CD4-positive, alpha-beta memory T cell (primary cell): ENCODE measurements at regions not wholly inside any gene's neighbourhood (a gene's known extent, or its start where the extent isn't known, plus 50 kb on each side); places are given as distances from the start of the nearest gene placed in this dataset.

Experiments used
- CTCF ChIA-PET: fragments of 350-600 bp; sonication (Branson Sonifier 250); formaldehyde crosslinking; loops from one replicate; lab custom pipeline; 2021; ENCODE audit warnings: inconsistent platforms; ENCODE audit not compliant: partially characterized antibody; lab: Charles Lee
- POLR2A ChIA-PET: fragments of 350-600 bp; sonication (Branson Sonifier 250); formaldehyde crosslinking; loops from one replicate; lab custom pipeline; 2021; ENCODE audit not compliant: partially characterized antibody; lab: Charles Lee
- DNase-seq, 5 donors: peaks; one replicate each; pipeline versions ENCODE4 v3.0.0 to v3.0.0-alpha.2; 2020 to 2022; ENCODE audit warnings: mixed read lengths in 1 of 5
- H3K27ac ChIP-seq: one replicate; pipeline ENCODE4 v1.7.0; 2013; ENCODE audit warnings: low read depth, low read length
- H3K27me3 ChIP-seq: 2 replicates; pipeline ENCODE4 v1.7.0; 2013; ENCODE audit warnings: mild to moderate bottlenecking, low read length, moderate library complexity; ENCODE audit not compliant: insufficient read depth
- H3K36me3 ChIP-seq: 2 replicates; pipeline ENCODE4 v1.7.0; 2013; ENCODE audit warnings: mild to moderate bottlenecking, low read length, moderate library complexity; ENCODE audit not compliant: insufficient read depth
- H3K4me1 ChIP-seq: 2 replicates; pipeline ENCODE4 v1.7.0; 2013; ENCODE audit warnings: mild to moderate bottlenecking, low read length, moderate library complexity; ENCODE audit not compliant: insufficient read depth
- H3K4me3 ChIP-seq, 2 donors: one replicate each; pipeline ENCODE4 v1.7.0; 2013; ENCODE audit warnings: low read length in 2 of 2, mild to moderate bottlenecking in 1 of 2
- H3K9me3 ChIP-seq, 2 donors: one replicate each; pipeline ENCODE4 v1.7.0; 2013; ENCODE audit warnings: low read length in 2 of 2, control low read depth in 1 of 2; ENCODE audit not compliant: control insufficient read depth in 1 of 2
- H3K27ac Mint-ChIP-seq, 7 donors: one replicate each; pipeline ENCODE4 v1.8.0; 2020 to 2021; ENCODE audit warnings: mixed read lengths in 7 of 7, mild to moderate bottlenecking in 6 of 7, inconsistent platforms in 3 of 7, moderate library complexity in 3 of 7
- H3K27me3 Mint-ChIP-seq, 2 donors: one replicate each; pipeline ENCODE4 v1.8.0; 2020 to 2021; ENCODE audit warnings: mixed read lengths in 2 of 2
- H3K36me3 Mint-ChIP-seq, 2 donors: one replicate each; pipeline ENCODE4 v1.8.0; 2020 to 2021; ENCODE audit warnings: mixed read lengths in 2 of 2, inconsistent platforms in 1 of 2, mild to moderate bottlenecking in 1 of 2
- H3K4me1 Mint-ChIP-seq, 4 donors: one replicate each; pipeline ENCODE4 v1.8.0; 2020 to 2021; ENCODE audit warnings: mixed read lengths in 4 of 4, mild to moderate bottlenecking in 1 of 4
- H3K4me3 Mint-ChIP-seq, 8 donors: one replicate each; pipeline ENCODE4 v1.8.0; 2020 to 2021; ENCODE audit warnings: mixed read lengths in 8 of 8, mild to moderate bottlenecking in 7 of 8, moderate library complexity in 6 of 8, inconsistent platforms in 3 of 8
- H3K9me3 Mint-ChIP-seq, 8 donors: one replicate each; pipeline ENCODE4 v1.8.0; 2020 to 2021; ENCODE audit warnings: mixed read lengths in 8 of 8, mild to moderate bottlenecking in 5 of 8, inconsistent platforms in 3 of 8, moderate library complexity in 1 of 8
- intact Hi-C: fragments of 100-400 bp; cut with micrococcal nuclease; formaldehyde crosslinking; loops from one replicate; pipeline ENCODE4 v1.15.1; 2023

GRCh38 chr1:228968891-228969606, 233.8 kb downstream of the RHOU start:
- Histone ChIP-seq H3K36me3 (no peaks in the 10 kb centered on the region), H3K9me3 (no peaks in the 10 kb centered on the region), H3K4me3 (no peak overlapping the region), H3K27me3 (no peaks in the 10 kb centered on the region), H3K27ac (no peak overlapping the region), H3K4me1 (no peaks in the 10 kb centered on the region)
- Mint-ChIP-seq H3K4me3 (no peak overlapping the region), H3K9me3 (no peaks in the 10 kb centered on the region), H3K27me3 (no peaks in the 10 kb centered on the region), H3K36me3 (no peaks in the 10 kb centered on the region), H3K4me1 (peaks cover 0 to 2% (median 0%) of the 10 kb centered on the region in 4 donors), H3K27ac (no peak overlapping the region)
- DNase-seq, result no peak
- ChIA-PET POLR2A (no interaction called here), CTCF (no interaction called here)
- intact Hi-C loops, result no loop called here

- ChIA-PET POLR2A (no interaction called here), CTCF (no interaction called here)
- no peaks in the 10 kb centered on the region for H3K4me1 ChIP-seq
- no peak overlapping the region for H3K27ac ChIP-seq
- intact Hi-C loops, result no loop called here
- Mint-ChIP-seq H3K36me3 (no peaks in the 10 kb centered on the region), H3K27ac (peak overlapping the region in 1 of 7 donors; percentile 81), H3K9me3 (no peaks in the 10 kb centered on the region), H3K4me3 (no peak overlapping the region), H3K4me1 (peaks cover 0 to 2% (median 0%) of the 10 kb centered on the region in 4 donors), H3K27me3 (no peaks in the 10 kb centered on the region)
- H3K27me3 ChIP-seq, result no peaks in the 10 kb centered on the region
- H3K9me3 ChIP-seq, result no peaks in the 10 kb centered on the region
- no peaks in the 10 kb centered on the region for H3K36me3 ChIP-seq
- DNase-seq, result no peak
- H3K4me3 ChIP-seq, result no peak overlapping the region
These were observed 234.9 kb downstream of the RHOU start for GRCh38 chr1:228969953-228970800.

DNA sequence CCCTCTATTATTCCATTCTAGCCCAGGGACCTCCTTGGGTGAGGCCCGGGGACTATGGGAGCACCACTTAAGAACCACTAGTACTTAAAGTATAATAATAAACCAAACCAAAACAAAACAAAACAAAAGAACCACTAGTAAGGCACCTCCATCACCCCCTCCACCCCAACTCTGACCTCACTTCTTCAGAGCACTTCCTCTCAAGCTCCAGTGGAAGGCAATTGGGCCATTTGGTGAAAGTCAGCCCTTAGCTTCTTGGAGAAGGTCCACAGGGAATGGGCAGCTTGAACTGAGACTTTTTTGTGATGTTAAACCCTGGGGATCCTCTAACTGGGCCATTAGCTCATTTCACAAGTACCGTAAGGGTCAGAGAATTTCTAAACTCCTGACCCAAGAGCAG, 237.3 kb downstream of the RHOU start:
- H3K36me3 ChIP-seq, result no peaks in the 10 kb centered on the region
- no peaks in the 10 kb centered on the region for H3K36me3 Mint-ChIP-seq
- ChIA-PET CTCF (no interaction called here), POLR2A (no interaction called here)
- no peaks in the 10 kb centered on the region for H3K27me3 ChIP-seq
- H3K4me3 Mint-ChIP-seq, result no peak overlapping the region
- peak in 1 of 5 donors; percentile 6 for DNase-seq
- no peak overlapping the region for H3K27ac Mint-ChIP-seq
- H3K9me3 ChIP-seq, result no peaks in the 10 kb centered on the region
- no peak overlapping the region for H3K27ac ChIP-seq
- H3K4me1 ChIP-seq, result no peaks in the 10 kb centered on the region
- H3K27me3 Mint-ChIP-seq, result peaks cover 0 to under 1% of the 10 kb centered on the region in 2 donors
- H3K9me3 Mint-ChIP-seq, result no peaks in the 10 kb centered on the region
- H3K4me1 Mint-ChIP-seq, result peaks cover 0 to 3% (median 0%) of the 10 kb centered on the region in 4 donors
- intact Hi-C loops, result no loop called here
- H3K4me3 ChIP-seq, result no peak overlapping the region

DNA sequence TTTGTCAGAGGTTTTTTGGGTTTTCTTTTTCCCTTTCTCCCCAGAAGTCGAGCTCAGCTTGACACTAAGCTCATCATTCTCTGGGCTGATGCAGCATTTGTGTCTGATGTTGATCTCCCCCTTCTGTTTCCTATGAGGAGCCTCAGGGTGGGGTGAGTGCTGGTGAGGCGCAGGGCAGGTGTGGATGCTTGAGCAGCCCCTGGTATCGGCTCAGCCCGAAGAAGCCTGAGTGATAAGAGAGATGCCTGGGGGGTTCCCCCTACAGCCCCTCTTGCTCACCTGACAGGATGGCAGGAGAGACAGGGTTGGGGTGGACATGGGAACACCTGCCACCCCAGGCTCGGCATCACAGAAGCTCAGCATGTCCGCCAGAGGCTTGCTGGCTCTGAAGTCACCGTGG, 239.0 kb downstream of the RHOU start:
- Histone ChIP-seq H3K27me3 (no peaks in the 10 kb centered on the region), H3K4me3 (no peak overlapping the region), H3K4me1 (no peaks in the 10 kb centered on the region), H3K9me3 (no peaks in the 10 kb centered on the region), H3K36me3 (no peaks in the 10 kb centered on the region), H3K27ac (no peak overlapping the region)
- no peak overlapping the region for H3K4me3 Mint-ChIP-seq
- ChIA-PET POLR2A (no interaction called here), CTCF (no interaction called here)
- H3K4me1 Mint-ChIP-seq, result peaks cover 0 to 4% (median 0%) of the 10 kb centered on the region in 4 donors
- intact Hi-C loops, result no loop called here
- H3K9me3 Mint-ChIP-seq, result no peaks in the 10 kb centered on the region
- H3K27ac Mint-ChIP-seq, result no peak overlapping the region
- no peaks in the 10 kb centered on the region for H3K36me3 Mint-ChIP-seq
- H3K27me3 Mint-ChIP-seq, result peaks cover 0 to 3% of the 10 kb centered on the region in 2 donors
- DNase-seq, result no peak

GRCh38 chr1:228975238-228975907, 240.1 kb downstream of the RHOU start:
- Histone ChIP-seq H3K36me3 (no peaks in the 10 kb centered on the region), H3K4me3 (no peak overlapping the region), H3K4me1 (no peaks in the 10 kb centered on the region), H3K27ac (no peak overlapping the region), H3K9me3 (no peaks in the 10 kb centered on the region), H3K27me3 (no peaks in the 10 kb centered on the region)
- Mint-ChIP-seq H3K4me3 (no peak overlapping the region), H3K4me1 (peaks cover 0 to 5% (median under 1%) of the 10 kb centered on the region in 4 donors), H3K27ac (no peak overlapping the region), H3K27me3 (peaks cover 0 to 3% of the 10 kb centered on the region in 2 donors), H3K36me3 (no peaks in the 10 kb centered on the region), H3K9me3 (no peaks in the 10 kb centered on the region)
- POLR2A ChIA-PET, result no interaction called here
- CTCF ChIA-PET, result interaction anchor here (0.7 to 0.8 kb wide), 2 partner anchors 146 to 302 kb away, joined by 3 read pairs; no protein-coding TSS in a partner anchor
- intact Hi-C loops, result no loop called here
- DNase-seq, result no peak

DNA sequence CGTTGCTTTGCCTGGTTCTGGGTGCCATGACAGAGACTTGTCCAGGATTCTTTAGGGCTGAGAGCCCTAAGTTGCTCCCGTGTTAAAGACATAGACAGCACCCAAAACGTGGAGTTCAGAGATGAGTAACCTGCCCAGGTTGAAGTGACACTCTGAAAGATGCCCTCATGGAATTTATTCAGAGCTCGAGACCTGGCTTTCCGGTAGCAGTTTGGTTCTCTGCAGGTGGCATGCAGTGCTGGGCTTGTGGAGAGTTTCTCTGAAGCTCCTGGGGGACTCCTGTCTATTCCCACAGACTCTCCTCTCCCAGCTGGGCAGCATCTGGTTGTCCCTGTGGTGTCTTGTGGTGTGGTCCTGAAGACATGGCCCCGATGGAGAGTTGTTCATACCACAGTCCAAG, 241.0 kb downstream of the RHOU start:
- intact Hi-C loops, result no loop called here
- Histone ChIP-seq H3K27ac (no peak overlapping the region), H3K4me1 (no peaks in the 10 kb centered on the region), H3K36me3 (no peaks in the 10 kb centered on the region), H3K9me3 (no peaks in the 10 kb centered on the region), H3K27me3 (no peaks in the 10 kb centered on the region), H3K4me3 (no peak overlapping the region)
- DNase-seq, result no peak
- H3K27me3 Mint-ChIP-seq, result peaks cover 0 to 3% of the 10 kb centered on the region in 2 donors
- ChIA-PET POLR2A (no interaction called here), CTCF (no interaction called here)
- peak overlapping the region in 1 of 7 donors; percentile 46 for H3K27ac Mint-ChIP-seq
- H3K36me3 Mint-ChIP-seq, result no peaks in the 10 kb centered on the region
- no peaks in the 10 kb centered on the region for H3K9me3 Mint-ChIP-seq
- H3K4me1 Mint-ChIP-seq, result peaks cover 0 to 5% (median under 1%) of the 10 kb centered on the region in 4 donors
- H3K4me3 Mint-ChIP-seq, result no peak overlapping the region

DNA sequence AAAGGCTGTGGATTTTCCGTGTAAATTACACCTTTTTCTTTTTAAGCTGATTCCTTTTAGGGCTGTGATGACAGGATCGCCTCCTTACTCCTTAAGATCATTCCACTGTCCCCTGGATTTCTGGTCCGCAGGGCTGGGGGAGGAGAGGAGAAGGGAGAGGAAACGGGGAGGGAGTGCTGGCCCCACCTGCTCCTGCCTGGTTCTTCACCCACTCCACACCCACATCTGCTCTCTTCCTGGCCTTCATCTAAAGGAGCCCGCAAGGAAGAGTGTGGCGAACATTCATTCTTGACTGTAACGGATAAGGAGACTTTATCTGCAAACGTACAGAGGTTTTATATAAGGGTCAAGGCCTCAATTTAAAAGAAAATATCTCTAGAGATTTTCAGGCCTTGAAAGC, 242.0 kb downstream of the RHOU start:
- Histone ChIP-seq H3K4me3 (no peak overlapping the region), H3K36me3 (no peaks in the 10 kb centered on the region), H3K4me1 (no peaks in the 10 kb centered on the region), H3K27ac (no peak overlapping the region), H3K27me3 (no peaks in the 10 kb centered on the region), H3K9me3 (no peaks in the 10 kb centered on the region)
- CTCF ChIA-PET, result no interaction called here
- Mint-ChIP-seq H3K4me1 (peaks cover 0 to 5% (median under 1%) of the 10 kb centered on the region in 4 donors), H3K27me3 (peaks cover 0 to 3% of the 10 kb centered on the region in 2 donors), H3K9me3 (no peaks in the 10 kb centered on the region), H3K36me3 (no peaks in the 10 kb centered on the region), H3K4me3 (no peak overlapping the region), H3K27ac (no peak overlapping the region)
- intact Hi-C loops, result no loop called here
- no peak for DNase-seq
- POLR2A ChIA-PET, result no interaction called here
